Hepatocyte (in vitro differentiated cells): ENCODE measurements at regions not wholly inside any gene's neighbourhood (a gene's known extent, or its start where the extent isn't known, plus 50 kb on each side); places are given as distances from the start of the nearest gene placed in this dataset.

Experiments used
- CTCF ChIP-seq: fragments of 200-600 bp; sonication (generic); IDR thresholded peaks from 2 replicates; pipeline ENCODE4 v1.5.1; 2016; ENCODE audit warnings: antibody characterized with exemption, mild to moderate bottlenecking; ENCODE audit not compliant: poor library complexity
- EZH2 ChIP-seq: fragments of 200-600 bp; sonication (generic); IDR thresholded peaks from 2 replicates; pipeline ENCODE4 v1.6.1; 2016; ENCODE audit warnings: antibody characterized with exemption, mild to moderate bottlenecking, borderline replicate concordance

- TF ChIP-seq CTCF, result no peak
- no peak for TF ChIP-seq EZH2
Measured at GRCh38 chr5:133727636-133728035, 115.3 kb upstream of the FSTL4 start.
